GM18498 (cell line): ENCODE measurements at regions not wholly inside any gene's neighbourhood (a gene's known extent, or its start where the extent isn't known, plus 50 kb on each side); places are given as distances from the start of the nearest gene placed in this dataset.

Source experiments
- ATAC-seq: cut with Tn5 transposase; IDR thresholded peaks from one replicate; pipeline ENCODE4 v1.9.1; 2021; ENCODE audit warnings: mild to moderate bottlenecking, moderate library complexity; ENCODE audit not compliant: unreplicated experiment

- no peak for ATAC-seq
Measured at GRCh38 chr6:28696167-28696566, 170.5 kb downstream of the GPX5 start.

GRCh38 chr6:28696682-28697081 lies 171.0 kb downstream of the GPX5 start:
- no peak for ATAC-seq

- ATAC-seq = no peak
Measured at GRCh38 chr6:28707387-28708282, 182.0 kb downstream of the GPX5 start.

DNA sequence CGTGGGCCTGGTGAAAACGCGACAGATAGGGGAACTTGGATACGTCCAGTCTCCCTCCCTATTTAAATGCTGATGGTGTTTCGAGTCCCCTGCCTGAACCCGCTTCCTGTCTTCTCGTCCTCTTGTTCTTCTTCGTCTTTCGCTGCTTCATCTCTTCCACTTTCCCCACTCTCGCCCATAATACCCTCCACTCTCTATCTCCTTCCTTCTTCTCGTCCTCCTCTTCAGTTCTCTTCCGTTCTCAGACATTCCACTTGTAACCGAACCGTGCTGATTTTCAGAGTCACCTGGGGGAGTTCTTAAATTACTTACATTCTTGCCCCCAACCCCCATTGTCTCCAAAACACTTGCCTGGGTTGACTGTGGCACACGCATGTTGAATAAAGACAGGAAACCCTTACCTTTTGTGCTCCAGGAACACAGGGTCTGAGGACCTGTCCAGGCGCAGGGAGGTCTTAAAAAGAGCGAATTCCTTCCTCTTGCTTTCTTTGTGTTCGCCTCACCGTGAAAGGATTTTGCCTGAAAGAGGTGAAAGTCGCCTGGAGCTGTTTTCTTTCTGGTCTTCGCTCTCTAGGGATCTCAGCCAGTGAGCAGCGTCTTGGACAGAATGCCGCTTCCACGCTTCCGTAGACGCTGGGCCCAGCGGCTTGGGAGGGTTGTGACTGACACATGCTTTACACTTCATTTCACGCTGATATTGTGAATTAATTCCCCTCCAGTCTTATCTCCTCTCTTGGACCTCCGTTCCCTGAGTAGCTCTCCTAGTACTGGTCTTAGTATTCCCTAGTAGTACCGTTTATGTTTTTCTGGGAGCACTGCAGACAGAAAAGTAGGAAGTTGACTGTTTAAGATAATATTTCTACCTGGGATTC lies 184.0 kb downstream of the GPX5 start:
- no peak for ATAC-seq

- no peak for ATAC-seq
Measured at GRCh38 chr6:28710466-28711191, 184.9 kb downstream of the GPX5 start.

- ATAC-seq = no peak
Measured at GRCh38 chr6:28711325-28711724, 185.6 kb downstream of the GPX5 start.

DNA sequence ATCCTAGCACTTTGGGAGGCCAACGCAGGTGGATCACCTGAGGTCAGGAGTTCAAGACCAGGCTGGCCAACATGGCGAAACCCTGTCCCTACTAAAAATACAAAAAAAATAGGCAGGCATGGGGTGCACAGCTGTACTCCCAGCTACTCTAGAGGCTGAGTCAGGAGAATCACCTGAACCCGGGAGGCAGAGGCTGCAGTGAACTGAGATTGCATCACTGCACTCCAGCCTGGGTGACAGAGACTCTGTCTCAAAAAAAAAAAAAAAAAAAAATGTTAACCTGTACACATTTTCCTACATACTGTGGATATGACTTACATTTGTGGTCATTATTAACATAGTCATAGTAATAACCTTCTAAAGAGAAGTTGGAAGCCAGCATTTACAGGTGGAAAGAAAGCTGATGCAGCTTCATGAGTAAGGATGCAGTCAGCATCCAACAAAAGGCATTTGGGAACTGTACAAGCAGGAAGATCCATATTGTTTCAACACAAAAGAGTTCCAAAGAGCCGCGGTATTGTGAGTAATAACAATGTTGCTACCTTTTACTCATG lies 186.2 kb downstream of the GPX5 start:
- no peak for ATAC-seq

GRCh38 chr6:28712982-28713381 lies 187.3 kb downstream of the GPX5 start:
- no peak for ATAC-seq

DNA sequence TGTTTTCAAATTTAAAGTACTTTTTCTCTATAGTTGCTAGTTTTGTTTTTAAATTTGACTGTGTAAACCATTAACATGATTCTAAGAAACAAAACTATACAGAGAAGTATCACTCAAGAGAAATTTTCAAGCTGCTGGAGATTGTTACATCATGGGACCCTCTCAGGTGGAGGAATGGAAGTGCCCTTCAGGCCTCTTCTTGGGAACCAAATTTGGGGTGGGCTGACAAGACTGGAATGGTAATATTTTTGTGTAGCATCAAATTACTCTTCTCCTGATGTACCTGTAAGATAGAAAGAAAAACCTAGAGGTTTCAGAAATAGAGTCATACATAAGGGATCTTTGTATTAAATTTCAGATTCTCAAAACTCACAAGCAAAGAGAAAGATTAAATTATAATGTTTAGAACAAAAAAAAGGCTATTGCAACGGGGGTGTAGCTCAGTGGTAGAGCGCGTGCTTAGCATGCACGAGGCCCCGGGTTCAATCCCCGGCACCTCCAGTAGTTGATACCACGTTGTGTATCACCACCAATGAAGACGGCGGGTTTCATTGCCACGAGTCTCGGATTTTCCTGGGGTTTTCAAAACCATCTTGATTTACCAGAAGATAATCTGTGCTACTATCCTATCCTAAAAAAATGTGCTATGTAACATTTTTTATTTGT lies 193.7 kb downstream of the GPX5 start:
- no peak for ATAC-seq

DNA sequence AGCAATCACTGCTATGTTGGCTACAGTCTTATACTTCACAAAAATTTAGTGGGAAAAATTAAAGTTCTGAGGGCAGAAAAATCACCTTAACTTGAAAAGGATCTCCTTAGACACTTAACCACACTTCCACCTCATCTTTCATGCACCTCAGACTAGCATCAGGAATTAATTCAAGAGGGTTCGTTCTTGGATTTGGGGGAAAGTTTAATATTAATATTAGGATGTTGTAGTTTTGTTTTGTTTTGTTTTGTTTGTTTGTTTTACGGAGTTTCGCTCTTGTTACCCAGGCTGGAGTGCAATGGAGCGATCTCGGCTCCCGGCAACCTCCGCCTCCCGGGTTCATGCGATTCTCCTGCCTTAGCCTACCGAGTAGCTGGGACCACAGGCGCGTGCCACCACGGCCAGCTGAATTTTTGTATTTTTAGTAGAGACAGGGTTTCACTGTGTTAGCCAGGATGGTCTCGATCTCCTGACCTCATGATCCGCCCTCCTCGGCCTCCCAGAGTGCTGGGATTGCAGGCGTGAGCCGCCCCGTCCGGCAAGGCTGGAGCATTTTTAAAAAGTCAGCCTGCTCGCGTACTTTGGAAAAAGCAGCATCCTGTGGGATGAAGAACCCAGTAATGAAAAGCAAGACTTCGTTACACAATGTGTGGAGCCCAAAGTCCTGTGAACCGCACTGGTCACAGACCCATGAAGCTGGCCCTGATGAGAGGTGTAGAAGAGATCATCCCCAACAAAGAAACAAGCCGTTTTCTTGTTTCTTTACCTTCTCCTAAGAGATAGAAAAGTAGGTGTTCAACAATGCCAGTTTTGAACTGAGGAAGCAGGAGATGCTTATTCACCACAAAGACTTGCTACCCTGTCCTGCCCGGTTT lies 194.9 kb downstream of the GPX5 start:
- ATAC-seq = no peak

DNA sequence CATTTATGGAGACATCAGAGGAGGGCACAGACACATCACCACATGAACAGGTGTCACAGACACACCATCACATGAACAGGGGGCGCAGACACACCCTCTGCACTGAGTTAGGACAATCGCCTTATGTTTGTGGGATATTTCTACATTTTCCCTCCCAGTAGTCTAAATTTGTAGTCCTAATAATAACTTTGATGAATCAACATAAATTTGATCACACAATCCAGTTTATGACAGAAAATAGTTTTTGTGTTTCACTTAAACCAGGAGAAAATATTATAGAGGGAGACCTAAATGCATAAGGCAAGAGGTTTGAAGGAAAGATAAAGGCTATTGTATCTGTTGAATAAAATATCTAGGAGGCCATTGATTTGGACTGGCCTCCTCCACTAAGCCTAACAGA lies 195.7 kb downstream of the GPX5 start:
- ATAC-seq = no peak

- no peak for ATAC-seq
Measured at GRCh38 chr6:28724395-28724794, 198.7 kb downstream of the GPX5 start.

GRCh38 chr6:28725274-28725809 lies 198.4 kb downstream of the TRIM27 start:
- no peak for ATAC-seq

GRCh38 chr6:28725890-28726348 lies 197.9 kb downstream of the TRIM27 start:
- no peak for ATAC-seq

- ATAC-seq = no peak
Measured at GRCh38 chr6:28726569-28727309, 197.0 kb downstream of the TRIM27 start.

DNA sequence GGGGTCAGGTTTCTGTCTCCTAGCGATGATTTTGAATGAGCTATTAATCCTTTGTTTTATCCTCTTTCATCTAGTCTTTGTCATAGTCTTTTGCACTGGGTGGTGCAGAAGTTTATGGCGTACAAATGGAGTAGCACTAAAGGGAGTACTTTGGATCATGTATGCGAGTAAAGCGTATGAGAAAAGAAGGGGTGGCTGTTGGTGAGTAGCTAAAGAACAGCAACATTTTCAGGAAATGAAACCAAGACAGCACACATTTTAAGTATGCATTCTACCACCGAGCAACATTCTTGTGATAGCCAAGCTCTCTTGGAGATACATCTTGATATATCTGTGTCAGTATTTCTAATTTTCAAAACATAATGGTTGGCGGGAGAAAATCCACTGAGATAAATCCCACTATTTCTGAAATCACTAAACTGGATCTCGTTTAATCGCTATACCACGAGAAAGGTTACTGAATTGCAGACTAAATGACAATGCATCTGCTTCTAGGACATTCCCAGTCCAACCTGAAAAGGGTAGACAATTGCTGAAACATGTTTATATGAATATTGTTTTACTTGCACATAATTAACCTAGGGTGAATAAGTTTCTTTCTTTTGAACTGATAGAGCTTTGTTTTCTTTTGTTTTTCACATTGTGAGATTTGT lies 196.1 kb downstream of the TRIM27 start:
- no peak for ATAC-seq

GRCh38 chr6:28729501-28730402 lies 194.0 kb downstream of the TRIM27 start:
- ATAC-seq = no peak
